Activated CD8-positive, alpha-beta memory T cell treated with anti-CD3 and anti-CD28 coated beads for 36 hours (primary cell): ENCODE measurements at regions not wholly inside any gene's neighbourhood (a gene's known extent, or its start where the extent isn't known, plus 50 kb on each side); places are given as distances from the start of the nearest gene placed in this dataset.
"Not testable (repeated sequence)": the region's sequence is repeated elsewhere in the genome, so short reads cannot be mapped to it uniquely, and the experiment has no call there.

Experiments used
- CTCF ChIA-PET: fragments of 350-600 bp; sonication (Branson Sonifier 250); formaldehyde crosslinking; loops from one replicate; lab custom pipeline; 2021; ENCODE audit warnings: antibody characterized with exemption; lab: Charles Lee
- POLR2A ChIA-PET: fragments of 350-600 bp; sonication (Branson Sonifier 250); formaldehyde crosslinking; loops from one replicate; lab custom pipeline; 2021; ENCODE audit warnings: antibody characterized with exemption; lab: Charles Lee

- ChIA-PET CTCF (interaction anchor here (0.6 kb wide), 1 partner anchor 12 kb away, joined by 3 read pairs; no protein-coding TSS in a partner anchor), POLR2A (no interaction called here)
Measured at GRCh38 chr16:17998996-17999395, 337.5 kb downstream of the NPIPA8 start.

GRCh38 chr16:17998550-17998949 is 338.0 kb downstream of the NPIPA8 start:
- ChIA-PET CTCF (no interaction called here), POLR2A (no interaction called here)

- ChIA-PET POLR2A (no interaction called here), CTCF (no interaction called here)
Measured at GRCh38 chr16:17994027-17994426, 342.5 kb downstream of the NPIPA8 start.

GRCh38 chr16:17992416-17992815 is 344.1 kb downstream of the NPIPA8 start:
- POLR2A ChIA-PET, result no interaction called here
- CTCF ChIA-PET, result no interaction called here

- ChIA-PET POLR2A (no interaction called here), CTCF (no interaction called here)
Measured at GRCh38 chr16:17989255-17989654, 347.3 kb downstream of the NPIPA8 start.

- ChIA-PET POLR2A (no interaction called here), CTCF (no interaction called here)
Measured at GRCh38 chr16:17988839-17989238, 347.7 kb downstream of the NPIPA8 start.

GRCh38 chr16:17986991-17987390 is 349.5 kb downstream of the NPIPA8 start:
- CTCF ChIA-PET, result no interaction called here

GRCh38 chr16:17984810-17985209 is 351.7 kb downstream of the NPIPA8 start:
- CTCF ChIA-PET, result no interaction called here
- POLR2A ChIA-PET, result no interaction called here

More at GRCh38 chr16:17986991-17987390, 349.5 kb downstream of the NPIPA8 start:
- POLR2A ChIA-PET, result no interaction called here

GRCh38 chr16:17983847-17984639 is 352.5 kb downstream of the NPIPA8 start:
- ChIA-PET POLR2A (no interaction called here), CTCF (no interaction called here)

GRCh38 chr16:17983114-17983513 is 353.4 kb downstream of the NPIPA8 start:
- ChIA-PET CTCF (no interaction called here), POLR2A (no interaction called here)

GRCh38 chr16:17977260-17977659 is 359.3 kb downstream of the NPIPA8 start:
- CTCF ChIA-PET, result no interaction called here
- POLR2A ChIA-PET, result no interaction called here

GRCh38 chr16:17972460-17972943 is 364.0 kb downstream of the NPIPA8 start:
- CTCF ChIA-PET, result no interaction called here

GRCh38 chr16:17970816-17971331 is 365.7 kb downstream of the NPIPA8 start:
- ChIA-PET CTCF (no interaction called here), POLR2A (no interaction called here)

More at GRCh38 chr16:17972460-17972943, 364.0 kb downstream of the NPIPA8 start:
- POLR2A ChIA-PET, result no interaction called here

- POLR2A ChIA-PET, result no interaction called here
- CTCF ChIA-PET, result no interaction called here
Measured at GRCh38 chr16:17970157-17970765, 366.3 kb downstream of the NPIPA8 start.

GRCh38 chr16:17965133-17965900 is 371.2 kb downstream of the NPIPA8 start:
- ChIA-PET POLR2A (no interaction called here), CTCF (no interaction called here)

GRCh38 chr16:17964196-17964595 is 372.3 kb downstream of the NPIPA8 start:
- CTCF ChIA-PET, result no interaction called here
- POLR2A ChIA-PET, result no interaction called here

- ChIA-PET POLR2A (no interaction called here), CTCF (no interaction called here)
Measured at GRCh38 chr16:17963185-17963836, 373.2 kb downstream of the NPIPA8 start.

GRCh38 chr16:17962726-17963125 is 373.8 kb downstream of the NPIPA8 start:
- CTCF ChIA-PET, result no interaction called here
- POLR2A ChIA-PET, result no interaction called here

- POLR2A ChIA-PET, CTCF ChIA-PET: not testable (repeated sequence)
Measured at GRCh38 chr16:17961822-17962221, 374.7 kb downstream of the NPIPA8 start.
